Gastroesophageal sphincter (tissue), 2 donors: ENCODE measurements at regions not wholly inside any gene's neighbourhood (a gene's known extent, or its start where the extent isn't known, plus 50 kb on each side); places are given as distances from the start of the nearest gene placed in this dataset.

ENCODE experiments used
- POLR2A ChIP-seq, 2 donors: fragments of 450-650 bp; IDR thresholded peaks; one replicate each; pipeline ENCODE4 v1.6.1; 2017; ENCODE audit warnings: antibody characterized with exemption in 2 of 2, mild to moderate bottlenecking in 2 of 2, moderate library complexity in 1 of 2
- POLR2AphosphoS5 ChIP-seq: sonication (generic); formaldehyde crosslinking; IDR thresholded peaks from one replicate; pipeline ENCODE4 v1.6.1; 2017; ENCODE audit warnings: antibody characterized with exemption

DNA sequence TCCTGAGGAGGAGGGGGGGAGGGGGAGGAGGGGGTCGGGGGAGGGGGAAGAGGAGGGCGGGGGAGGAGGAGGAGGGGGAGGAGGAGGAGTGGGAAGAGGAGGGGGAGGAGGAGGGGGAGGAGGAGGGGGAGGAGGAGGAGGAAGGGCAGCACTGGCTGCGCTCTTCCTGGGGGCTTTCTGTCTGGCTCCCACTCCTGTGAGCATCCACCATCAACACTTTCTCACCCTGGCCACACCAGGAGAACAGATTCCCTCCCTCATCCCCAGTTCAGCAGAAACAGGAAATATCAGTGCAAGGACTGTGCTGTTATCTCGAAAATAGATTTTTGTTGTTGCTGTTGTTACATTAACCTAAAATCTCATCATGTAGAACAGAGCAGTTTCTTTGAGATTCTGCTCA is 530.5 kb downstream of the ACTR3B start:
- TF ChIP-seq POLR2A (IDR thresholded peaks at IDR 0.05): no peak
- TF ChIP-seq POLR2AphosphoS5: no peak
